ENCODE measurements at regions not wholly inside any gene's neighbourhood (a gene's known extent, or its start where the extent isn't known, plus 50 kb on each side); places are given as distances from the start of the nearest gene placed in this dataset.

GRCh38 chr20:41881466-41882046 lies 263.4 kb upstream of the CHD6 start:
- DNase-seq (ENCODE audit: low spot score), result no peak

- no peak for DNase-seq (ENCODE audit: low spot score)
Observed at GRCh38 chr20:41879123-41879522, 260.9 kb upstream of the CHD6 start.

GRCh38 chr20:41877911-41878310 lies 259.7 kb upstream of the CHD6 start:
- DNase-seq (ENCODE audit: low spot score), result no peak

GRCh38 chr20:41874658-41875057 lies 256.5 kb upstream of the CHD6 start:
- DNase-seq (ENCODE audit: low spot score), result no peak

DNA sequence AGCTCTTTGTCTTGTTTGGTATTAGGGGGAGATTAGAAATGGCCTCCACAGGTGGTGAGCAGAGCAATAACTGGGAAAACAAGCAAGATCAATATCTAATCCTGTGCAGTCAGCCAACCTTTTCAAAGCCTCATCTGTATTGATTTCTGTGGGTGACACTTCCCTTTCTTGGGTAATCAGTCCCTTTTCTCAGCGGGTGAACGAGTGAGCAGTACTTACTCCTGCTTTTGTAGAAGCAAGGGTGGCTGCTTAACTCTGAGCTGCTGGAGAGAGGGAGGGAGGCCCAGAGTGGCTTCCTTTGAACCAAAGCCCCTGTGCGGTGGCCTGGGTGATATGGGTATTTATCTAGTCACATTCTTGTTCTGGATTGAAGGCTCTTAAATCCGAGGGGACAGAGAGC lies 254.8 kb upstream of the CHD6 start:
- DNase-seq (ENCODE audit: low spot score), result no peak

DNA sequence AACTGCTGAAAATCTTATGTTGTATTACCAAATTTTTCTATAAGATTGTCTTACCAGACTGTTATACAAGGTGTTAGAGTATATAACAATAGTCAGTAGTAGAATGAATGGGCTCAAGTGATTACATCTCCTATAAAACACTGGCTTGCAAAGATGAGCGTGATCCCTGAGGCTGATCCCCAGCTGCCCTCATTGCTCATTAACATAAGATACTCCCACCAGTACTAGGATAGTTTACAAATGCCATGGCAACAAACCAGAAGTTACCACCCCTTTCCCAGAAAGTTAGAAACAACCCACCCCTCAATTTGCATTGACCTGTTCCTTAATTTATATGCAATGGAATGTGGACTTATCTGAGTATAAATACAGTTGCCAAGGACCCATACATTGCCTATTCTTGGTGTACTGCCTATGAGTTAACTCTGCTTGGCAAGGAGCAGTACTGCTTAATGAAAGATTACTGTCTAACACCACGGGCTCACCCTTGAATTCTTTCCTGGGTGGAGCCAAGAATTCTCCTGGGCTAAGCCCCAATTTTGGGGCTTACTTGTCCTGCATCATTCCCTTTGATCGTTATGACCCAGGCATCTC lies 252.8 kb upstream of the CHD6 start:
- DNase-seq (ENCODE audit: low spot score), result no peak

GRCh38 chr20:41869261-41869660 lies 251.1 kb upstream of the CHD6 start:
- no peak for DNase-seq (ENCODE audit: low spot score)

DNA sequence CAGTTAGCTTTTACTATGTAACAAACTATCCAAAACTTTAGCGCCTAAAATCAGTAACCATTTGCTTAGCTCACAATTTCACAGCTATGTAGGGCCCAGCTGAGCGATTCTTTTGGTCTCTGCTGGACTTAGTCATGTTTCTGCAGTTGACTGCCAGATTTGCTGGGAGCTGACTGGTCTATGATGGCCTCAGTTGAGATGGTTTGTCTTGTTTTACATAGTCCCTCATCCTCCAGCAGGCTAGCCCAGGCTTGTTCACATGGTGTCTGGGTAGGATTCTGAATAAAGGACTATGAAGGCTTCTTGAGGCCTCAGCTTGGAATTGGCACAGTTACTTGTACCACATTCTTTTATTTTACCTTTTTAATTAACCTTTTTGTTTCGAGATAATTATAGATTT lies 247.8 kb upstream of the CHD6 start:
- no peak for DNase-seq (ENCODE audit: low spot score)

- no peak for DNase-seq (ENCODE audit: low spot score)
Observed at GRCh38 chr20:41862476-41862875, 244.3 kb upstream of the CHD6 start.

- no peak for DNase-seq (ENCODE audit: low spot score)
Observed at GRCh38 chr20:41861772-41862422, 243.7 kb upstream of the CHD6 start.

DNA sequence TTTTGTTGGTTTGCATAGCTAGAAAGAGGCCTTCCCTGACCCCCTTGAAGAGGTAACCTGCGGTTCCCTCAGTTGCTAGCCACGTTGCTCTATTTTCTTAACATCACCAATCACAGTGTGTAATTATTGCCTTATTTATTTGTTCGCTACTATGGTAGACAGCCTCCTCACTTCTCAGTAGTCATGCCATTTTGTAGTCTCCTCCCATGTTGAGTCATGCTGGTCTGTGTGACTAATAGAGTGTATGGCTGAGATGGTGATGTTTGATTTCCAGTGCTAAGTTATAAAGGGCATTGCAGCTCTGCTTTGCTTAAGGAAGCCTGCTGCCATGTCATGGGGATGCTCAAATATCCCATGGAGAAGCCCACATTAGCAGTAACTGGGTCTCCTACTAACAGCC lies 236.6 kb upstream of the CHD6 start:
- no peak for DNase-seq (ENCODE audit: low spot score)

- no peak for DNase-seq (ENCODE audit: low spot score)
Observed at GRCh38 chr20:41853806-41854205, 235.6 kb upstream of the CHD6 start.

GRCh38 chr20:41848180-41848579 lies 230.0 kb upstream of the CHD6 start:
- DNase-seq (ENCODE audit: low spot score), result no peak

DNA sequence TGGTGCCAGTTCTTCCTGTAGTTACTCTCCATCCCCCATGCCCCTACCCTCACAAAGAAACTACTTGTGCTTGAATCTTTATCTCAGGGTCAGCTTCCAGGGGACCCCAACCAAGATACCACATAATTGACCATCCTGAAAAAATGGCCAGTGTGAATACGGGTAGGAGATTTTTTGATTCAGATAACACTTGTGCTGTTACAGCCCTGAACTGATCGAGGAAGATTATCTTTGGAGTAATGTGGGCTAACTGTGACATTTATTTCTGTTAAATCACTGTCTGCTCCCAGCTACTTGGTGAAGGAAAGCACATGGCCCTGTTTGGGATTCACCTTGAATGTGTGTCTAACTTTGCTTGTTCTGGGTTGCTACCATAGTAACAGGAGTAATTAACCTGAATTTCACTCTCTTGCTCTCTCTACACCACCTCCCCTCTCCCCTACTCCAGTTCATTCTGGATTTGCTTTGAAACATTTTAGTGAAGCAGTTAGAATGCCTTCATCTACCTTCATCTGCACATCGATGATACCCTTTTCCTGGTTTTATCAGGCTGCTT lies 219.6 kb upstream of the CHD6 start:
- DNase-seq (ENCODE audit: low spot score), result no peak

GRCh38 chr20:41833739-41834138 lies 215.6 kb upstream of the CHD6 start:
- DNase-seq (ENCODE audit: low spot score), result no peak

DNA sequence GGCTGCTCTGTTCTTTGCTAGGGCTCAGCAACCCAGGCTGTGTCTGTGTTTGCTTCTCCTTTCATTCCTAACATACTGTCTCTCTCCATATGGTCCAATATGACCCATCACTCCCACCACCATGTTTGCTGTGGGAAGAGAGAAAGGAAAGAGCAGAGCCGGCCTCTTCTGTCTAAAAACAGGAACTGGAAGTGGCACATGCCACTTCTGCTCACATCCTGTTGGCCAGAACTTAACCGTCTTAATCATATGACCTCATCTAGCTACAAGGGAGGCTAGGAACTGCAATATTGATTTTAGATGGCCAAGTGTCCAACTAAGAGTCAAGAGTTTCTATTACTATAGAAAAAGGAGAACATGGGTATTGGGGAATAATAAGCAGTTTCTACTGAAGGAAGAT lies 212.5 kb upstream of the CHD6 start:
- no peak for DNase-seq (ENCODE audit: low spot score)

- DNase-seq (ENCODE audit: low spot score), result no peak
Observed at GRCh38 chr20:41819436-41819835, 201.3 kb upstream of the CHD6 start.

- DNase-seq (ENCODE audit: low spot score), result no peak
Observed at GRCh38 chr20:41818991-41819390, 200.8 kb upstream of the CHD6 start.

GRCh38 chr20:41818369-41818768 lies 200.2 kb upstream of the CHD6 start:
- no peak for DNase-seq (ENCODE audit: low spot score)

DNA sequence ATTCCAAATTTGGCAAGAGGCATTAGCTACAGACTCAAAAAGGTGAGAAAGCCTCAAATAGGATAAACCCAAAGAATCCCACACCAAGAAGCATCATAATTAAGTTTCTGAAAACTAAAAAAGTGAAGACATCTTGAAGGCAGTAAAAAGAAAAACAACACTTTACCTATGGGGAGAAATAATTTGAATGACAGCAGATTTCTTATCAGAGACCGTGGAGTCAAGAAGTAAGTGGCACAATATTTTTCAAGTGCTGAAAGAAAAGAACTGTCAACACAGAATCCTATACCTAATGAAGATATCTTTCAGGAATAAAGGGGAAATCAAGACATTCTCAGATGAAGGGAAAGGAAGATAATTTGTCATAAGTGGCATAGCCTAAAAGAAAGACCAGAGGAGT lies 193.3 kb upstream of the CHD6 start:
- no peak for DNase-seq (ENCODE audit: low spot score)

GRCh38 chr20:41800040-41800439 lies 181.9 kb upstream of the CHD6 start:
- no peak for DNase-seq (ENCODE audit: low spot score)

GRCh38 chr20:41798930-41799502 lies 180.8 kb upstream of the CHD6 start:
- no peak for DNase-seq (ENCODE audit: low spot score)

- no peak for DNase-seq (ENCODE audit: low spot score)
Observed at GRCh38 chr20:41786158-41786557, 168.0 kb upstream of the CHD6 start.
